GM10248 (cell line): ENCODE measurements at regions not wholly inside any gene's neighbourhood (a gene's known extent, or its start where the extent isn't known, plus 50 kb on each side); places are given as distances from the start of the nearest gene placed in this dataset.

Experiments
- CTCF ChIA-PET: fragments of 300-600 bp; sonication (Branson Sonifier 250); formaldehyde crosslinking; extraction: SDS; loops from one replicate; lab custom pipeline; 2021; ENCODE audit warnings: antibody characterized with exemption; lab: Yijun Ruan, JAX
- POLR2A ChIA-PET: fragments of 350-650 bp; sonication (Branson Sonifier 250); formaldehyde crosslinking; extraction: SDS; loops from one replicate; lab custom pipeline; 2020; ENCODE audit warnings: antibody characterized with exemption; lab: Yijun Ruan, JAX
- DNase-seq: peaks from one replicate; pipeline ENCODE4 v3.0.0; 2012; ENCODE audit errors: extremely low spot score
- CTCF ChIP-seq: IDR thresholded peaks from 2 replicates; pipeline ENCODE4 v1.5.1; 2012; ENCODE audit warnings: mild to moderate bottlenecking, low read depth; ENCODE audit errors: extremely low read depth, missing control alignments, control extremely low read depth

DNA sequence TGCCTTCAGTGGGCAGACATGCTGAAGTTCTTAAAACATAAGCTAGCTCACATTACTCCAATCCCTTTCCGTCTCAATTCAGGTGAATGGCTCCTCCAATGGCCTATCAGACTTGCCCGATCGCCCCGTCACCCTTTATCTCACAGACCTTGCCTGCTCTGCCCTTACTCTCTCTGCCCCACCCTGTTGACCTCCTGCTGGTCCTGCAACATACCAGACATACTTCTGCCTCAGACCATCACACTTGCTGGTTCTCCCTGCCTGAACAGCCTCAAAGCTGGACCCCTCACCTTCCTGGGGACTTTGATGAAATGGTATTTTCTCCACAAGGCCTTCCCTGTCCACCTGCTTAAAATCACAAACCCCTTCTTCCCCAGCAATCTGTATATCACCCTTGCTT is 340.1 kb upstream of the NR3C2 start:
- no peak for TF ChIP-seq CTCF
- ChIA-PET POLR2A (no interaction called here), CTCF (interaction anchor here (1.1 to 1.5 kb wide), 2 partner anchors 22 to 31 kb away, joined by 3 read pairs; no protein-coding TSS in a partner anchor)
- DNase-seq = no peak

DNA sequence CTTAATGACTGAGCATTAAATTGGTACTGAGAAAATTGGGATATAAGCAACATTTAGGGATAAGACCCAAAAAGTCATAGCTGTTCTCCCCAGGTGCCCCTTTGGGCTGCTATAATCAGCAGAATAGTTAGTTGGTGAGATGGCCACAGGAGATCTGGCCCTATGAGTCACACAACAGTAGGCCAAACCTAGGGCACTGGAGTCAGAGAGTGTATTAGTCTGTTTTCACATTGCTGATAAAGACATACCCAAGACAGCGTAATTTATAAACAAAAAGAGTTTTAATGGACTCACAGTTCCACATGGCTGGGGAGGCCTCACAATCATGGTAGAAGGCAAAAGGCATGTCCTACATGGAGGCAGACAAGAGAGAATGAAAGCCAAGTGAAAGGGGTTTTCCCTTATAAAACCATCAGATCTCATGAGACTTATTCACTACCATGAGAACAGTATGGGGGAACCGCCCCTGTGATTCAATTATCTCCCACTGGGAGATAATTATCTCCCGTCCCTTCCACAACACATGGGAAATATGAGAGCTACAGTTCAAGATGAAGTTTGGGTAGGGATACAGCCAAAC is 338.3 kb upstream of the NR3C2 start:
- no peak for DNase-seq
- no peak for TF ChIP-seq CTCF
- ChIA-PET CTCF (interaction anchor here (1.6 kb wide), 1 partner anchor 21 kb away, joined by 5 read pairs; no protein-coding TSS in a partner anchor), POLR2A (no interaction called here)

GRCh38 chr4:148779771-148780170 is 337.6 kb upstream of the NR3C2 start:
- DNase-seq = no peak
- POLR2A ChIA-PET = no interaction called here
- no peak for TF ChIP-seq CTCF
- CTCF ChIA-PET = no interaction called here

GRCh38 chr4:148778980-148779675 is 336.9 kb upstream of the NR3C2 start:
- TF ChIP-seq CTCF = no peak
- POLR2A ChIA-PET = no interaction called here
- CTCF ChIA-PET = interaction anchor here (1.2 to 1.3 kb wide), 2 partner anchors 22 to 41 kb away, joined by 3 to 4 read pairs; no protein-coding TSS in a partner anchor
- DNase-seq = no peak

GRCh38 chr4:148776941-148777340 is 334.7 kb upstream of the NR3C2 start:
- no peak for DNase-seq
- no peak for TF ChIP-seq CTCF
- ChIA-PET CTCF (no interaction called here), POLR2A (no interaction called here)

DNA sequence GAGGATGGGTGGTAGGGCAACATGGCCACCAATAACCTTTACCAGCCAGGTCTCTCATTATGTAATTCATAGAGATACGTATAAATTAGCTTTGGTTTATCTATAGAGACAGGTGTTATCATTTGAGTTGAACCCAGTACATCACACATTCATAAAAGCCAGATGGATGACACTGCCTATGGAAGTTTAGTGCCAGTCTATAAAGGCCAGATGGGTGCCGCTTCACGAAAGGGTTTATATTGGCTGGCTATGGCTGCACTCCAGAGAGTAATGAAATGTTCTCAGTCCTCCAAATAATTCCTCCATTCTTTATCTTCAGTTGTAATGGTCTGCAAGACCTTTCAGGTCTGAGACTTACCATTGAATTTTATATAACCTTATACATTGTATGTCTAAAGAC is 331.9 kb upstream of the NR3C2 start:
- TF ChIP-seq CTCF = no peak
- ChIA-PET POLR2A (no interaction called here), CTCF (no interaction called here)
- no peak for DNase-seq
